Kasumi-1 (cell line): ENCODE measurements at regions not wholly inside any gene's neighbourhood (a gene's known extent, or its start where the extent isn't known, plus 50 kb on each side); places are given as distances from the start of the nearest gene placed in this dataset.

Experiments
- DNase-seq, 2 experiments: peaks; one replicate each; lab custom pipeline; 2025; lab: John Stamatoyannopoulos, UW

GRCh38 chr2:198219292-198219691, 414.9 kb downstream of the PLCL1 start:
- DNase-seq: no peak

- no peak for DNase-seq
Measured at GRCh38 chr2:198214114-198214596, 409.8 kb downstream of the PLCL1 start.

DNA sequence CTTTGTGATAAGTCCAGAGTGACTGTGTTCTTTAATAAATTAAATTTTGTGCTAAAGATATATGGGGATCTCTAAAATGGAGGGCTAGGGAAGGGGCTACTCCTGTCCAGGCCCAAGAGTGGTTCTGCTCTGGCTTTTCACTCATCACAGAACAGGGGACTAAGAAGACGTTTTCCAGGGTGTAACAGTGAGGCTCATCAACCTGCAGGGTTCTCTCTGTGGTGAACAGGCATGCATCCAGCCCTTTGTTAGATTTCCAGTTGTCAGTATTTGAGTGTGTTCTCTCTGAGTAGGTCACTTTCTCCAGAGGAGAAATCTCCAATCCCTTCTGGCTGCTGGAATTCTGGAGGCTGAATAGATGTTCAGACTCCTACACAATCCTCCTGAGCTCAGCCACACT, 408.9 kb downstream of the PLCL1 start:
- DNase-seq: no peak

DNA sequence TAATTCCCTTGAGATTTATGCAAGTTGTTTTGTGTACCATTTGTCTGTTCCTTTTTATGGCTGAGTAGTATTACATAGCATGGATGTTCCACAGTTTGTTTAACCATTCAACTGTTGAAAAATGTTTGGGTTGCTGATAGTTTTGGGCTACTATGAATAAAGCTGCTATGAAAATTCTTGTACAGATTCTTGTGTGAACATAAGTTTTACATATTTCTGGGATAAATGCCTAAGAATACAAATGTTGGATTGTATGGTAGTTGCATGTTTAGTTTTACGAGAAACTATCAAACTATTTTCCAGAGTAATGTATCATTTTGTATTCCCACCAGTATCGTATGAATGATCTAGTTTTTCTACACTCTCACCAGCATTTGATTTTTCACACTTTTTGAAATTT, 407.3 kb downstream of the PLCL1 start:
- DNase-seq: no peak

- DNase-seq: no peak
Measured at GRCh38 chr2:198203336-198204069, 399.1 kb downstream of the PLCL1 start.
